Vagina (tissue), 2 donors: ENCODE measurements at regions not wholly inside any gene's neighbourhood (a gene's known extent, or its start where the extent isn't known, plus 50 kb on each side); places are given as distances from the start of the nearest gene placed in this dataset.

Experiments used
- DNase-seq, 2 donors: peaks; one replicate each; pipeline ENCODE4 v3.0.0-alpha.2; 2017; ENCODE audit errors: extremely low spot score in 2 of 2
- H3K27ac ChIP-seq: fragments of 200-600 bp; sonication (generic); one replicate; pipeline ENCODE4 v1.5.1; 2019
- H3K27me3 ChIP-seq: fragments of 200-600 bp; sonication (generic); one replicate; pipeline ENCODE4 v1.5.1; 2019
- H3K36me3 ChIP-seq, 2 donors: fragments of 200-600 bp; sonication (generic); one replicate each; pipeline ENCODE4 v1.5.1; 2017 to 2019
- H3K4me1 ChIP-seq: fragments of 200-600 bp; sonication (generic); one replicate; pipeline ENCODE4 v1.5.1; 2019
- H3K4me3 ChIP-seq, 2 donors: fragments of 200-600 bp; sonication (generic); 1 replicate in 1 of 2; 2 replicates in 1 of 2; pipeline ENCODE4 v1.5.1; 2016 to 2019
- H3K9me3 ChIP-seq: fragments of 200-600 bp; sonication (generic); one replicate; pipeline ENCODE4 v1.5.1; 2019
- POLR2A ChIP-seq, 2 donors: fragments of 450-650 bp; IDR thresholded peaks; one replicate each; pipeline ENCODE4 v1.6.1; 2017; ENCODE audit warnings: antibody characterized with exemption in 2 of 2, mild to moderate bottlenecking in 2 of 2, moderate library complexity in 2 of 2
- POLR2AphosphoS5 ChIP-seq, 2 donors: sonication (generic); formaldehyde crosslinking; IDR thresholded peaks; one replicate each; pipeline ENCODE4 v1.9.0; 2017; ENCODE audit warnings: antibody characterized with exemption in 2 of 2, mild to moderate bottlenecking in 2 of 2, low read depth in 1 of 2; ENCODE audit not compliant: insufficient read depth in 1 of 2
- intact Hi-C: fragments of 100-400 bp; cut with DNase I; formaldehyde crosslinking; loops from one replicate; pipeline ENCODE4 v1.15.1; 2023
- TF ChIP-seq, protein P1 (sequence below), 3 experiments: fragments of 450-650 bp in 2 of 3; fragments of 200-600 bp in 1 of 3; sonication (generic) in 1 of 3; IDR thresholded peaks; one replicate each; pipeline ENCODE4 v1.5.1; 2017 to 2019; ENCODE audit warnings: antibody characterized with exemption in 3 of 3, mild to moderate bottlenecking in 2 of 3, moderate library complexity in 2 of 3

DNA sequence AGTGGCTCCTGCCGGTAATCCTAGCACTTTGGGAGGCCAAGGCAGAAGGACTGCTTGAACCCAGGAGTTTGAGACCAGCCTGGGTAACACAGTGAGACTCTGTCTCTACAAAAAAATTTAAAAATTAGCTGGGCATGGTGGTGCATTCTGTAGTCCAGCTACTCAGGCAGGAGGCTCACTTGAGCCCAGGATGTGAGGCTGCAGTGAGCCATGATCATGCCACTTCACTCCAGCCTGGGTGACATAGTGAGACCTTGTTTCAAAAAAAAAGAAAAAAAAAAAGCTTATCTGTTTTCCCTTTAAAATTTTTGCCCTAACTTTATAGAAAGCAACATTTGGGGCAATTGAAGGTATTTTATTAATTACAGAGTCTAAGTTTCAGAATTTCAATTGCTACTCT lies 486.0 kb downstream of the BCAT1 start:
- H3K27me3 ChIP-seq = no peaks in the 10 kb centered on the region
- no peak for TF ChIP-seq POLR2A (IDR thresholded peaks at IDR 0.05)
- TF ChIP-seq, protein P1, sequence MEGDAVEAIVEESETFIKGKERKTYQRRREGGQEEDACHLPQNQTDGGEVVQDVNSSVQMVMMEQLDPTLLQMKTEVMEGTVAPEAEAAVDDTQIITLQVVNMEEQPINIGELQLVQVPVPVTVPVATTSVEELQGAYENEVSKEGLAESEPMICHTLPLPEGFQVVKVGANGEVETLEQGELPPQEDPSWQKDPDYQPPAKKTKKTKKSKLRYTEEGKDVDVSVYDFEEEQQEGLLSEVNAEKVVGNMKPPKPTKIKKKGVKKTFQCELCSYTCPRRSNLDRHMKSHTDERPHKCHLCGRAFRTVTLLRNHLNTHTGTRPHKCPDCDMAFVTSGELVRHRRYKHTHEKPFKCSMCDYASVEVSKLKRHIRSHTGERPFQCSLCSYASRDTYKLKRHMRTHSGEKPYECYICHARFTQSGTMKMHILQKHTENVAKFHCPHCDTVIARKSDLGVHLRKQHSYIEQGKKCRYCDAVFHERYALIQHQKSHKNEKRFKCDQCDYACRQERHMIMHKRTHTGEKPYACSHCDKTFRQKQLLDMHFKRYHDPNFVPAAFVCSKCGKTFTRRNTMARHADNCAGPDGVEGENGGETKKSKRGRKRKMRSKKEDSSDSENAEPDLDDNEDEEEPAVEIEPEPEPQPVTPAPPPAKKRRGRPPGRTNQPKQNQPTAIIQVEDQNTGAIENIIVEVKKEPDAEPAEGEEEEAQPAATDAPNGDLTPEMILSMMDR (IDR thresholded peaks at IDR 0.05) = no peak
- no peak for TF ChIP-seq POLR2AphosphoS5 (IDR thresholded peaks at IDR 0.05; ENCODE audit: insufficient read depth in 1 of 2, low read depth in 1 of 2)
- peaks cover 8% of the 10 kb centered on the region for H3K4me1 ChIP-seq
- no peaks in the 10 kb centered on the region for H3K36me3 ChIP-seq
- DNase-seq = no peak
- H3K4me3 ChIP-seq = no peak overlapping the region
- intact Hi-C loops = no loop called here
- no peaks in the 10 kb centered on the region for H3K9me3 ChIP-seq
- no peak overlapping the region for H3K27ac ChIP-seq

DNA sequence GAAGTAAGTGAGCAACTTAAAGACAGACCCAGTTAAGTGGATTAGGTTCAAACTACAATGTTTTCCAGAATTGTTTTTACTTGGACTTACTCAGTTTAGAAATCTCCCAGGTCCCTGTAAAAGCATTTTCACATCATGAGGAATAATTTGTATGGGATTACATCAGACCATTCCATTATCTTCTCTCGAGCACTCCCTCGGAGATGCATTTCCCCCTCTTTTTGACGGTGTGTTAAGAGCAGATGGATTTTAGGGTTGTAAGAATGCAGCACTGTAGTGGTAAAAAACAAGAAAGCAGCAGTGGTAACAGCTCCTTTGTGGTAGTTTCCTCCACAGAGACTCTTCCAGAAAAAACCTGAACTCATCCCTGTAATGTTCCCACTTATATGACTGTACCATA lies 488.4 kb downstream of the BCAT1 start:
- TF ChIP-seq, protein P1 (IDR thresholded peaks at IDR 0.05) = no peak
- TF ChIP-seq POLR2AphosphoS5 (IDR thresholded peaks at IDR 0.05; ENCODE audit: insufficient read depth in 1 of 2, low read depth in 1 of 2) (no peak), POLR2A (IDR thresholded peaks at IDR 0.05) (no peak)
- H3K36me3 ChIP-seq = no peaks in the 10 kb centered on the region
- DNase-seq = no peak
- peaks cover 13% of the 10 kb centered on the region for H3K4me1 ChIP-seq
- no peaks in the 10 kb centered on the region for H3K27me3 ChIP-seq
- H3K4me3 ChIP-seq = no peak overlapping the region
- H3K9me3 ChIP-seq = no peaks in the 10 kb centered on the region
- no peak overlapping the region for H3K27ac ChIP-seq
- intact Hi-C loops = no loop called here

DNA sequence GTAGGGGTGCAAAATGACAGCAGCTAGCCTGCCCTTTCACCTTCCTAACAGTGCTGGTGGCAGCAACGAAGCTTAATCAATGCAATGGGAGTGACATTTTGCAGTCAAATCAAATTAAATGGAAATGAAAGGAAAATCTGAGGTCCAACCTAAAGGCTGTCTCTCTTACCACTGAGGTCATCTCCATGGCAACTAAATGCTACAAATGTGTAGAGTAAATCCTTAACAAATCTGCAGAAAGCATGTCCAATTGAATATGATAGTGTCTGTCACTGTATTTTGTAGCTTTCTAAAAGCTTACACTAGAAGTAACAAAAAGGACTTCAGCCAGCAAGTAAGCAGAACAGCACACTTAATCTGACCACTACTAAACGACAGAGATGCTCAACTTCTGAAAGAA lies 488.8 kb downstream of the BCAT1 start:
- Histone ChIP-seq H3K27me3 (no peaks in the 10 kb centered on the region), H3K27ac (no peak overlapping the region), H3K36me3 (no peaks in the 10 kb centered on the region), H3K4me1 (peaks cover 13% of the 10 kb centered on the region), H3K9me3 (no peaks in the 10 kb centered on the region), H3K4me3 (no peak overlapping the region)
- TF ChIP-seq POLR2AphosphoS5 (IDR thresholded peaks at IDR 0.05; ENCODE audit: insufficient read depth in 1 of 2, low read depth in 1 of 2) (no peak), POLR2A (IDR thresholded peaks at IDR 0.05) (no peak)
- TF ChIP-seq, protein P1 (IDR thresholded peaks at IDR 0.05) = no peak
- intact Hi-C loops = no loop called here
- no peak for DNase-seq

DNA sequence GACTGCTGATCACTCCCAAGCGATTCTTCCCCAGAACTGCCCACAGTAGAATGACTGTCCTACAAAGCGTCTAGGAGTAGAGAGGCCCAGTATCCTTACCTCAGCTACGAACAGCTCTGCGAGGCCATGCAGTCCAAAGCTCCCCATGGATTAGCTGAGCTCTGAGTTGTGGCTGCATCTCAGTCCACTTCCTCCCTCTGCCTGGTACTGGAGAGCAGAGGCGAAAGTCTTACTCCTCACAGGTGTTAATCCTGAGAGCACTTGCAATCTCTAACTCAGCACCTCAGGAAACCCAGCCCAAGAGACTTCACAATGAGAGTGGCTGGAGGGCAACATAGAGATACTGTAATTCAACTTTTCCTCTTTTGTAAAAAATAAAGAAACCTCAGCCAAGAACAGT lies 493.1 kb downstream of the BCAT1 start:
- no peak for DNase-seq
- peaks cover 23% of the 10 kb centered on the region for H3K4me1 ChIP-seq
- H3K27ac ChIP-seq = no peak overlapping the region
- H3K4me3 ChIP-seq = no peak overlapping the region
- no peaks in the 10 kb centered on the region for H3K9me3 ChIP-seq
- intact Hi-C loops = no loop called here
- no peaks in the 10 kb centered on the region for H3K36me3 ChIP-seq
- TF ChIP-seq POLR2A (IDR thresholded peaks at IDR 0.05) (no peak), POLR2AphosphoS5 (IDR thresholded peaks at IDR 0.05; ENCODE audit: insufficient read depth in 1 of 2, low read depth in 1 of 2) (no peak)
- TF ChIP-seq, protein P1 (IDR thresholded peaks at IDR 0.05) = no peak
- no peaks in the 10 kb centered on the region for H3K27me3 ChIP-seq

DNA sequence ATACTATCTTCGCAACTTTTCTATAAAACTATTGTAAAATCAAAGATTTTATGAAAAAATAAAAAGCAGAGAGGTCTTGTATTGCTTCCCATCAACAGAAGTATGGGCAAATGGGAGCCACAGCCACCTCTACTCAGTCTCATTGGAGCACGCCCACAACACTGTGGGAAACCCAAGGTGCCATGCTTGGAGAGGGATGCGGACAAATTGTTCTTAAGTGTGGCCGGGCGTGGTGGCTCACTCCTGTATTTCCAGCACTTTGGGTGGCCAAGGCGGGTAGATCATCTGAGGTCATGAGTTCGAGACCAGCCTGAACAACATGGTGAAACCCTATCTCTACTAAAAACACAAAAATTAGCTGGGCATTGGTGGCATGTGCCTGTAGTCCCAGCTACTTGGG lies 498.2 kb upstream of the SOX5 start:
- DNase-seq = no peak
- Histone ChIP-seq H3K9me3 (no peaks in the 10 kb centered on the region), H3K36me3 (no peaks in the 10 kb centered on the region), H3K27me3 (no peaks in the 10 kb centered on the region), H3K27ac (no peak overlapping the region), H3K4me3 (no peak overlapping the region), H3K4me1 (no peaks in the 10 kb centered on the region)
- intact Hi-C loops = no loop called here
- TF ChIP-seq POLR2A (IDR thresholded peaks at IDR 0.05) (no peak), POLR2AphosphoS5 (IDR thresholded peaks at IDR 0.05; ENCODE audit: insufficient read depth in 1 of 2, low read depth in 1 of 2) (no peak)
- TF ChIP-seq, protein P1 (IDR thresholded peaks at IDR 0.05) = no peak
